Activated CD8-positive, alpha-beta T cell treated with anti-CD3 and anti-CD28 coated beads, Interleukin-2, amount 10 ng/mL, durations not matched to agents 7 days and 5 days (primary cell): ENCODE measurements at regions not wholly inside any gene's neighbourhood (a gene's known extent, or its start where the extent isn't known, plus 50 kb on each side); places are given as distances from the start of the nearest gene placed in this dataset.

ENCODE experiments used
- ATAC-seq: fragments of 150-1000 bp; cut with Tn5 transposase; one replicate; pipeline ENCODE4 v1.10.0; 2021; ENCODE audit warnings: moderate library complexity
- CTCF ChIA-PET: fragments of 350-600 bp; sonication (Branson Sonifier 250); formaldehyde crosslinking; loops from one replicate; lab custom pipeline; 2021; ENCODE audit warnings: antibody characterized with exemption; lab: Charles Lee
- POLR2A ChIA-PET: fragments of 350-600 bp; sonication (Branson Sonifier 250); formaldehyde crosslinking; loops from one replicate; lab custom pipeline; 2021; ENCODE audit warnings: antibody characterized with exemption; lab: Charles Lee
- DNase-seq: peaks from one replicate; pipeline ENCODE4 v3.0.0-alpha.2; 2020
- H3K27ac Mint-ChIP-seq: one replicate; pipeline ENCODE4 v1.8.0; 2021; ENCODE audit warnings: mild to moderate bottlenecking, mixed read lengths
- H3K27me3 Mint-ChIP-seq: one replicate; pipeline ENCODE4 v1.8.0; 2021; ENCODE audit warnings: low read depth, mixed read lengths
- H3K36me3 Mint-ChIP-seq: one replicate; pipeline ENCODE4 v1.8.0; 2021; ENCODE audit warnings: low read depth, mixed read lengths
- H3K4me1 Mint-ChIP-seq: one replicate; pipeline ENCODE4 v1.8.0; 2021; ENCODE audit warnings: low read depth, mixed read lengths
- H3K4me3 Mint-ChIP-seq: one replicate; pipeline ENCODE4 v1.8.0; 2021; ENCODE audit warnings: mild to moderate bottlenecking, mixed read lengths
- H3K9me3 Mint-ChIP-seq: one replicate; pipeline ENCODE4 v1.8.0; 2022; ENCODE audit warnings: mixed read lengths; ENCODE audit not compliant: insufficient read depth

DNA sequence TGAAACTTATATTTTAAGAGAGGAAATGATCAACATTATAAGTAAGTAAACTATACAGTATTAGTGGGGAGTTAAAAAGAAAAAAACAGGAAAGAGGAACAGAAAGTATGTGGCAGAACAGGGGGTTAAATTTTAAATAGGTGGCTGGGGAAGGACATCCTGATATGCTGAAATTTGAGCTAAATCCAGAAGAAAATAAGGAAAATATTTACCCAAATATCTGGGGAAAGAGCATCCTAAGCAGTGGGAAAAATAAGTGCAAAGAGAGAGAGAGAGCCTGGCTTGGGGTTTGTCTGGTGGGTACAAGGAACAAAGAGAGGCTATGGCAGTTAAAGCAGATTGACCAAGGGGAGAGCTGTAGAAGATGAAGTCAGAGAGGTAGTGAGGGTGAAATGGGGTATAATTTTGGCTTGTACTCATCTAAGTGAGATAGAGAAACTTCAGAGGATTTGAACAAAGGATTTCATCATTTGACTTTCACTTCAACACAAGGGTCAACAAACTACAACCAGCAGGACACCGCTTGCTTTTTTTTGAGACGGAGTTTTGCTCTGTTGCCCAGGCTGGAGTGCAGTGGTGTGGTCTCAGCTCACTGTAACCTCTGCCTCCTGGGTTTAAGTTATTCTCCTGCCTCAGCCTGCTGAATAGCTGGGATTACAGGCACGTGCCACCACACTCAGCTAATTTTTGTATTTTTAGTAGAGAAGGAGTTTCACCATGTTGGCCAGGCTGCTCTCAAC, 328.4 kb upstream of the CNR1 start:
- POLR2A ChIA-PET: no interaction called here
- H3K27me3 Mint-ChIP-seq: no peaks in the 10 kb centered on the region
- H3K9me3 Mint-ChIP-seq: no peaks in the 10 kb centered on the region
- DNase-seq (no peak), ATAC-seq (no peak)
- no peak overlapping the region for H3K4me3 Mint-ChIP-seq
- H3K36me3 Mint-ChIP-seq: no peaks in the 10 kb centered on the region
- H3K27ac Mint-ChIP-seq: no peak overlapping the region
- CTCF ChIA-PET: no interaction called here
- H3K4me1 Mint-ChIP-seq: no peaks in the 10 kb centered on the region

DNA sequence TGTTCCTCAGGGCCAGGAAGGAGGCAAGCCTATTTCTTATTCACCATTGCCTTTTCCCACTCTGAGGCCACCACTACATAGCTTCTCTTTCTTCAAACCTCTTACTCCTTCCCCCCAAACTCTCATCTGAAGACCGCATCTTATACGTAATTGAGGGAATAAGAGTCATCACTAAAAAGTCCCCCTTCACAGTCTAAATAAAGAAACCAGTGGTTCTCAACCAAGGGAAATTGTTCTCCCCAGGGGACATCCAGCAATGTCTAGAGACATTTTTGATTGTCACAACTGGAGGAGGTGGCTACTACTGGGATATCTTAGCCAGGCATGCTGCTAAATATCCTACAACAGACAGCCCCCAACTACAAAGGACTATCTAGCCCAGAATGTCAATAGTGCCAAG, 327.6 kb upstream of the CNR1 start:
- H3K27me3 Mint-ChIP-seq: no peaks in the 10 kb centered on the region
- ChIA-PET CTCF (no interaction called here), POLR2A (no interaction called here)
- H3K4me3 Mint-ChIP-seq: no peak overlapping the region
- no peak overlapping the region for H3K27ac Mint-ChIP-seq
- ATAC-seq (no peak), DNase-seq (no peak)
- no peaks in the 10 kb centered on the region for H3K9me3 Mint-ChIP-seq
- no peaks in the 10 kb centered on the region for H3K36me3 Mint-ChIP-seq
- no peaks in the 10 kb centered on the region for H3K4me1 Mint-ChIP-seq

GRCh38 chr6:88492824-88493223, 326.7 kb upstream of the CNR1 start:
- no peaks in the 10 kb centered on the region for H3K36me3 Mint-ChIP-seq
- no peaks in the 10 kb centered on the region for H3K4me1 Mint-ChIP-seq
- ChIA-PET CTCF (no interaction called here), POLR2A (no interaction called here)
- H3K27me3 Mint-ChIP-seq: no peaks in the 10 kb centered on the region
- H3K4me3 Mint-ChIP-seq: no peak overlapping the region
- no peak for ATAC-seq
- no peak overlapping the region for H3K27ac Mint-ChIP-seq
- H3K9me3 Mint-ChIP-seq: no peaks in the 10 kb centered on the region
- no peak for DNase-seq

- H3K27me3 Mint-ChIP-seq: no peaks in the 10 kb centered on the region
- DNase-seq (no peak), ATAC-seq (no peak)
- no peak overlapping the region for H3K4me3 Mint-ChIP-seq
- H3K27ac Mint-ChIP-seq: no peak overlapping the region
- ChIA-PET POLR2A (no interaction called here), CTCF (no interaction called here)
- no peaks in the 10 kb centered on the region for H3K9me3 Mint-ChIP-seq
- no peaks in the 10 kb centered on the region for H3K36me3 Mint-ChIP-seq
- H3K4me1 Mint-ChIP-seq: no peaks in the 10 kb centered on the region
Observed at GRCh38 chr6:88492241-88492640, 326.1 kb upstream of the CNR1 start.

GRCh38 chr6:88491266-88491880, 325.2 kb upstream of the CNR1 start:
- POLR2A ChIA-PET: no interaction called here
- CTCF ChIA-PET: no interaction called here
- Mint-ChIP-seq H3K27me3 (no peaks in the 10 kb centered on the region), H3K36me3 (no peaks in the 10 kb centered on the region), H3K27ac (no peak overlapping the region), H3K9me3 (no peaks in the 10 kb centered on the region), H3K4me3 (no peak overlapping the region), H3K4me1 (no peaks in the 10 kb centered on the region)
- DNase-seq (no peak), ATAC-seq (no peak)

GRCh38 chr6:88490908-88491264, 324.7 kb upstream of the CNR1 start:
- H3K27me3 Mint-ChIP-seq: no peaks in the 10 kb centered on the region
- POLR2A ChIA-PET: no interaction called here
- no peak overlapping the region for H3K4me3 Mint-ChIP-seq

DNA sequence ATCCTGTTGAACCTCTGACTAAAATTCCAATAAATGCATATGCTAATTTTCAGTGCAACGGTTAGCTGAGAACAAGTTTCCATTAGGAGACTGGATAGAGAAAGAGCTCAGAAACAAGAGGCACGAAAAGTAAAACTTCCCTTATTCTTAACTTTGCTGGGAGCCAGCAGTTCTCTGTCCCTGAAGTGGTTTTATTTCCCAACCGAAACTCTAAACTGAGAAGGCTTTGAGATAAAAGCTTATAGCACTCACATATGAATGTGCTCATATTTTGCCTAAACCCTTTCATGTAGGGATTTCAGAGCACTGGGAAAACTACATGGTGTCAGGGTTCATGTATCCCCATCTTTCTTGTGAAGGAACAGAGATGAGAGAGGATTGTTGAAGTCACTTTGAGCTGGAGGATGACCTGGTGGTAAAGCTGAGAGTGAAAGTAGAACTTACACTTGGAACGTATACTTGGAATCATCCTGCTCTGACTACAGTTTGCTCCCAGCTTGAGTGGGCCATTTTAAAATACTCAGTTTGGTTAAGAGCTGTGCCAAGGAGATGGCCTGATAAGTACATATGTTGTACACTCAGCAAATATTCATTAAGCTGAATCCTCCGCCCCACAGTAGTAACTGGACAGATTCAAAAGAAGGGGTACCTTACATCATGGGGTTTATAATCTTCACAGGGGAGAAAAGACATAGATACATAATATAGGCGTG, 324.2 kb upstream of the CNR1 start:
- no peaks in the 10 kb centered on the region for H3K4me1 Mint-ChIP-seq
- POLR2A ChIA-PET: no interaction called here
- H3K9me3 Mint-ChIP-seq: no peaks in the 10 kb centered on the region
- H3K4me3 Mint-ChIP-seq: no peak overlapping the region
- H3K27me3 Mint-ChIP-seq: no peaks in the 10 kb centered on the region
- no peak overlapping the region for H3K27ac Mint-ChIP-seq
- no peak for DNase-seq
- ATAC-seq: no peak
- H3K36me3 Mint-ChIP-seq: no peaks in the 10 kb centered on the region
- CTCF ChIA-PET: no interaction called here

More at GRCh38 chr6:88490908-88491264, 324.7 kb upstream of the CNR1 start:
- DNase-seq (no peak), ATAC-seq (no peak)
- CTCF ChIA-PET: no interaction called here
- Mint-ChIP-seq H3K9me3 (no peaks in the 10 kb centered on the region), H3K36me3 (no peaks in the 10 kb centered on the region), H3K4me1 (no peaks in the 10 kb centered on the region), H3K27ac (no peak overlapping the region)

GRCh38 chr6:88483424-88483823, 317.3 kb upstream of the CNR1 start:
- Mint-ChIP-seq H3K4me1 (no peaks in the 10 kb centered on the region), H3K4me3 (no peak overlapping the region), H3K27me3 (no peaks in the 10 kb centered on the region), H3K27ac (no peak overlapping the region), H3K9me3 (no peaks in the 10 kb centered on the region), H3K36me3 (no peaks in the 10 kb centered on the region)
- no peak for ATAC-seq
- CTCF ChIA-PET: no interaction called here
- no peak for DNase-seq
- POLR2A ChIA-PET: no interaction called here

DNA sequence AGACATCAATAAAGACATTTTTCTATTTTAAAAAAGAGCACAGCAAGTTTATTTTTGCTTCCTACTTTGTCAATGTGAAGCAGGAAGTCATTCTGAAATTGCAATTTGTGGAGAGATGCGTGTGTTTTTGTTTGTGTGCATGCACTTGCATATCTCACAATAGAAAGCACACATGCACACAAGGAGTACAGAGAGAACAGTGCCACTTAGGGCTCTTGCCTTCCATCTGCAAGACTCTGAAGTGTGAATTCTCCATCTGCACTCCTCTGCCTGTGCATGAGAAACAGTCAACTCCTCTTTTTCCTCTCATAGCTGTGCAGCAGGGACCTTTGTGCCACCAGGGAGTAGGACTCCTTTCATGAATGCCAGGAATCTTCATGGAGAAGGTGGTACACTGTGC, 316.3 kb upstream of the CNR1 start:
- DNase-seq: no peak
- H3K36me3 Mint-ChIP-seq: no peaks in the 10 kb centered on the region
- ChIA-PET POLR2A (no interaction called here), CTCF (no interaction called here)
- no peaks in the 10 kb centered on the region for H3K4me1 Mint-ChIP-seq
- H3K27ac Mint-ChIP-seq: no peak overlapping the region
- H3K4me3 Mint-ChIP-seq: no peak overlapping the region
- no peaks in the 10 kb centered on the region for H3K27me3 Mint-ChIP-seq
- ATAC-seq: no peak
- no peaks in the 10 kb centered on the region for H3K9me3 Mint-ChIP-seq

DNA sequence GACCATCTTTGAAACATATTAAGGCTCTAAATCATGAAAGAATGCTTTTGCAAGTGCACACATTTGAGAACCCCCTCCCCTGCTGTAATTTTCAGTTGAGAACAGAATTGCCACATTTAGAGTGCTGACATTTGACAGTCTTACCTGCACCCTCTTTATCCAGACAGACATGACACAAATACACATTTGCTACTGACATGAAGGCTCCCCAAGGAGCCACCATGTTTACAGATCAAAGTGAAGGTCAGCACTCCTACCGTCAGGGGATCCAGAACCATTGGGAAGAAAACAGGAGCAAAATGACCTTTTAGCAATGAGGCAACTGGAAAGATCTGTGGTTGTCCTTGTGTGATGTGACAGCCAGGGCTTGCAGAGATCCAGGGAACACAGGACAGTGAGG, 315.4 kb upstream of the CNR1 start:
- Mint-ChIP-seq H3K36me3 (no peaks in the 10 kb centered on the region), H3K4me3 (no peak overlapping the region), H3K27ac (no peak overlapping the region), H3K27me3 (no peaks in the 10 kb centered on the region), H3K4me1 (no peaks in the 10 kb centered on the region), H3K9me3 (no peaks in the 10 kb centered on the region)
- ATAC-seq (no peak), DNase-seq (no peak)
- ChIA-PET CTCF (no interaction called here), POLR2A (no interaction called here)

GRCh38 chr6:88480816-88481215, 314.7 kb upstream of the CNR1 start:
- ATAC-seq: no peak
- no peak overlapping the region for H3K27ac Mint-ChIP-seq
- H3K27me3 Mint-ChIP-seq: no peaks in the 10 kb centered on the region
- H3K36me3 Mint-ChIP-seq: no peaks in the 10 kb centered on the region
- H3K9me3 Mint-ChIP-seq: no peaks in the 10 kb centered on the region
- DNase-seq: no peak
- CTCF ChIA-PET: no interaction called here
- POLR2A ChIA-PET: no interaction called here
- H3K4me1 Mint-ChIP-seq: no peaks in the 10 kb centered on the region
- no peak overlapping the region for H3K4me3 Mint-ChIP-seq

DNA sequence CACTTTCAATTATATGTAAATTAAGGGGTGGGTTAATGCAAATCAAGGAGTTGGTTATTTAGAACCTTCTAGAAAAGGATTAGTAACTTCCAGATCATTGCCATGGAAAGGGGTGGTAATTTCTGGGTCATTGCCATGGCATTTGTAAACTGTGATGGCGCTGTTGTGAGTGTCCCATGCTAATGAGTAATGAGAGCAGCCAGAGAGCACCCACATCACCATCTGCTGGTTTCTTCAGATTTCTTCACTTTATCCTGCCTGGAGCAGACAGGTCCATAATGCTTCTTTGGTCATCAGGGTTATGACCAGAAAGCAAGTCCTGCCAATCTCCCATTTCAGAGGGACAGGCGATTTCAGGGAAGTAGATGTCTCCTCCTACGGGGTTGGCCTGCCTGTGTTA, 311.3 kb upstream of the CNR1 start:
- ChIA-PET POLR2A (no interaction called here), CTCF (no interaction called here)
- H3K4me1 Mint-ChIP-seq: no peaks in the 10 kb centered on the region
- DNase-seq (no peak), ATAC-seq (no peak)
- H3K4me3 Mint-ChIP-seq: no peak overlapping the region
- H3K9me3 Mint-ChIP-seq: no peaks in the 10 kb centered on the region
- no peaks in the 10 kb centered on the region for H3K36me3 Mint-ChIP-seq
- H3K27me3 Mint-ChIP-seq: no peaks in the 10 kb centered on the region
- no peak overlapping the region for H3K27ac Mint-ChIP-seq
